Activated naive CD8-positive, alpha-beta T cell treated with anti-CD3 and anti-CD28 coated beads, Interleukin-2, amount 10 ng/mL, durations not matched to agents 7 days and 5 days (primary cell): ENCODE measurements at regions not wholly inside any gene's neighbourhood (a gene's known extent, or its start where the extent isn't known, plus 50 kb on each side); places are given as distances from the start of the nearest gene placed in this dataset.
"Not testable (repeated sequence)": the region's sequence is repeated elsewhere in the genome, so short reads cannot be mapped to it uniquely, and the experiment has no call there.

Experiments
- ATAC-seq: fragments of 150-1000 bp; cut with Tn5 transposase; one replicate; pipeline ENCODE4 v1.10.0; 2021; ENCODE audit warnings: low read depth, moderate library complexity
- POLR2A ChIA-PET: fragments of 350-600 bp; sonication (Branson Sonifier 250); formaldehyde crosslinking; loops from one replicate; lab custom pipeline; 2021; ENCODE audit warnings: antibody characterized with exemption; lab: Charles Lee
- DNase-seq: peaks from one replicate; pipeline ENCODE4 v3.0.0; 2021
- H3K27ac Mint-ChIP-seq: one replicate; pipeline ENCODE4 v1.8.0; 2022; ENCODE audit warnings: mild to moderate bottlenecking, mixed read lengths
- H3K27me3 Mint-ChIP-seq: one replicate; pipeline ENCODE4 v1.8.0; 2022; ENCODE audit warnings: mild to moderate bottlenecking, moderate library complexity, mixed read lengths
- H3K36me3 Mint-ChIP-seq: one replicate; pipeline ENCODE4 v1.8.0; 2021; ENCODE audit warnings: mild to moderate bottlenecking, mixed read lengths
- H3K4me1 Mint-ChIP-seq: one replicate; pipeline ENCODE4 v1.8.0; 2021; ENCODE audit warnings: mixed read lengths
- H3K4me3 Mint-ChIP-seq: one replicate; pipeline ENCODE4 v1.8.0; 2022; ENCODE audit warnings: mild to moderate bottlenecking, moderate library complexity, mixed read lengths
- H3K9me3 Mint-ChIP-seq: one replicate; pipeline ENCODE4 v1.8.0; 2021; ENCODE audit warnings: mixed read lengths

DNA sequence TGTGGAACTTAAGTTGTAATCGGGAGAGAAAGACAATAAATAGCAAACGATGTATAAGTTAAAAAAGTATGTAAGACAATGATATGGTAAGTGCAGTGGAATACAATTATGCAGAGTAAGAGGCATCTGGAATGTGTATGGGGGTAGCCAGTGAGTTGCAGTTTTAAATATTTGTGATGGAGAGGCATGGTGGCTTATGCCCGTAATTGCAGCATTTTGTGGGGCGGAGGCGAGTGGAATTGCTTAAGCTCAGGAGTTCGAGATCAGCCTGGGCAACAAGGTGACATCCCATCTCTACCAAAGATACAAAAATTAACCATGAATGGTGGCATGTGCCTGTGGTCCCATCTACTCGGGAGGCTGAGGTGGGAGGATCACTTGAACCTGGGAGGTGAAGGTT, 52.5 kb upstream of the WDFY3 start:
- Mint-ChIP-seq H3K27me3 (no peaks in the 10 kb centered on the region), H3K27ac (no peak overlapping the region), H3K9me3 (peaks cover 2% of the 10 kb centered on the region), H3K4me3 (no peak overlapping the region), H3K36me3 (no peaks in the 10 kb centered on the region), H3K4me1 (no peaks in the 10 kb centered on the region)
- POLR2A ChIA-PET: no interaction called here
- DNase-seq (no peak), ATAC-seq (no peak)

DNA sequence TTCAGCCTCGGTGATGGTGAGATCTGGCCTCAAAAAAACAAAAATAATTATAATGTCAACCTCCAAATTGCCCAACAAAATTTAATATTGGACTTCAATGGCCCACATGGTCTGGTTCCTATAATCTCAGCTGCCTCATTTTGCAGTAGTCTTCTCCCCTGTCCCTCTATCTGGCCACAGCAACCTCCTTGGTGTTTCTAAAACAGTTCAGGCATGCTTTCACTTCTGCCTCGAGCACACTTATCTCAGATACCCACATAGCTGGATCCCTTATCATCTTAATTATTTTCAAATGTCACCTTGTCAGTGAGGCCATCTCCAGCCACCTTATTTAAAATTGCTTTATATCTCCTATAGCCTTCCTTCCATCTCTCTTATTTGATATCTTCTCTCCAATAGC, 52.9 kb upstream of the WDFY3 start:
- no peak for ATAC-seq
- POLR2A ChIA-PET: no interaction called here
- Mint-ChIP-seq H3K9me3 (peaks cover 2% of the 10 kb centered on the region), H3K4me1 (no peaks in the 10 kb centered on the region), H3K27ac (no peak overlapping the region), H3K4me3 (no peak overlapping the region), H3K36me3 (no peaks in the 10 kb centered on the region), H3K27me3 (no peaks in the 10 kb centered on the region)
- DNase-seq: no peak

DNA sequence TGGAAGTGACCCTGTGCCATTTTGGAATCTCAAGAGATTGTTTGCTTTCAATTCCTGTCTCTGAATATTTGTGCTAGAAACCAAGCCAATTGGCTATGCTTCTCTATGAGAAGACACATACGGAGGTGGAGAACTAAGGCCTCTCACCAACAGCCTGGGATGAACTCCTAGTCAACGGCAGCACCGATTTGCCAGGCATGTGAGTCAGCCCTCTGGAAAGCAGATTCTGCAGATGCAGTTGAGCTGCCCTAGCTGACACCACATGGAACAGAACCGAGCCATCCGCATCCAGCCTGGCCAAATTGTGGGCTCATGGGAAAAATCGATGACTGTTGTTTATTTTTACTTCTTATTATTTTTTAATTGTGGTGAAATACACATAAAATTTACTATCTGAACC, 58.2 kb upstream of the WDFY3 start:
- Mint-ChIP-seq H3K9me3 (peaks cover 4% of the 10 kb centered on the region), H3K4me1 (no peaks in the 10 kb centered on the region), H3K27ac (no peak overlapping the region), H3K27me3 (no peaks in the 10 kb centered on the region), H3K36me3 (no peaks in the 10 kb centered on the region), H3K4me3 (no peak overlapping the region)
- no peak for ATAC-seq
- no peak for DNase-seq
- POLR2A ChIA-PET: no interaction called here

DNA sequence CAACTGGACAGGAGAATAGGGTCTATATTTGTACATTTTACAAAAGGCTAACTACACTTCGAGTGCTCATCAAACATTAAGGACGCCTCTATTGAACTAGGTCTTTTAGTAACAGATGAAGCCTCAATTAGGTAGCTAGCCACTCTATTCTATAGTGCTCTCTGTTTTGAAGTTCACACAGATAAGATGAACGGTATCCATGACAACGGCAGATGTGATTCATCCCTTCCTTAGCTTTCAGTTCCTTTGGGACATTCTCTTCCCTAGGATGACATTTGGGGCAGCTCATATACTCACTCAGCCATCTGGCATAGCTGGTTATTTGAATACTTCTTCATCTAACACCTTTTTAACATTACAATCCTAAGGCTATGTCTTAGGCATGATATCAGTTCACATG, 62.4 kb upstream of the WDFY3 start:
- peaks cover 5% of the 10 kb centered on the region for H3K9me3 Mint-ChIP-seq
- H3K27me3 Mint-ChIP-seq: no peaks in the 10 kb centered on the region
- DNase-seq (no peak), ATAC-seq (no peak)
- no peaks in the 10 kb centered on the region for H3K4me1 Mint-ChIP-seq
- no peak overlapping the region for H3K4me3 Mint-ChIP-seq
- no peaks in the 10 kb centered on the region for H3K36me3 Mint-ChIP-seq
- POLR2A ChIA-PET: no interaction called here
- no peak overlapping the region for H3K27ac Mint-ChIP-seq

DNA sequence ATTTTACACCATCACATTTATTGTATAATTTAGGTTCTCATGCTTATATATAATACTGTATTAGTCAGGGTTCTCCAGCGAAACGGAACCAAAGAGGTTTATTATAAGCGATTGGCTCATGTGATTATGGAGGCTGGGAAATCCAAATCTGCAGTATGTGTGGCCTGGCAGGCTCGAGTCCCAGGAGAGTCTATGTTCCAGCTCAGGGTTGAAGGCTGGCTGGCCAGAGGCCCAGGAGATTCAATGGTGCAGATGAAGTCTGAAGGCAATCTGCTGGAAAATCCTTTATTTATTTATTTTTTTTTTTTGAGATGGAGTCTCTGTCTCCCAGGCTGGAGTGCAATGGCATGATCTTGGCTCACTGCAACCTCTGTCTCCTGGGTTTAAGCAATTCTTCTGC, 63.0 kb upstream of the WDFY3 start:
- ATAC-seq (no peak), DNase-seq (no peak)
- no peaks in the 10 kb centered on the region for H3K4me1 Mint-ChIP-seq
- H3K4me3 Mint-ChIP-seq: no peak overlapping the region
- H3K27ac Mint-ChIP-seq: no peak overlapping the region
- POLR2A ChIA-PET: no interaction called here
- H3K9me3 Mint-ChIP-seq: peaks cover 9% of the 10 kb centered on the region
- no peaks in the 10 kb centered on the region for H3K36me3 Mint-ChIP-seq
- no peaks in the 10 kb centered on the region for H3K27me3 Mint-ChIP-seq

DNA sequence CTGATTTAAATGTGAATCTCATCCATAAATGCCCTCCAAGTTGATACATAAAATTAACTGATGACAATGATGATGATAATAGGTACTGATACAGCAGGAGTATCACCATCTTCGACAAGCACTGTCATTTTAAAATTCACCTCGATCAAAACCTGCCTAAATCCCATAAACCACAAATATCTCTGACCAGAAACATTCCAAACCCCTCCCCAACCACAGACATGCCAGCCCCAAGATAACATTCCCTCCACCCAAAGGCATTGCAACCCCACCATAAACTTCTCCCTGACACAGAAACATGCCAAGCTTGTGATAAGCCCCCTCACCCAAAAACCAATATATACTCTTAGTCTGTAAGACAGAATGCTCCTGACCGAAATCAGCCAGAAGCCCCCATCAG, 63.7 kb upstream of the WDFY3 start:
- DNase-seq (no peak), ATAC-seq (no peak)
- Mint-ChIP-seq H3K36me3 (no peaks in the 10 kb centered on the region), H3K27ac (no peak overlapping the region), H3K9me3 (peaks cover 9% of the 10 kb centered on the region), H3K27me3 (no peaks in the 10 kb centered on the region), H3K4me3 (no peak overlapping the region), H3K4me1 (no peaks in the 10 kb centered on the region)
- POLR2A ChIA-PET: no interaction called here

DNA sequence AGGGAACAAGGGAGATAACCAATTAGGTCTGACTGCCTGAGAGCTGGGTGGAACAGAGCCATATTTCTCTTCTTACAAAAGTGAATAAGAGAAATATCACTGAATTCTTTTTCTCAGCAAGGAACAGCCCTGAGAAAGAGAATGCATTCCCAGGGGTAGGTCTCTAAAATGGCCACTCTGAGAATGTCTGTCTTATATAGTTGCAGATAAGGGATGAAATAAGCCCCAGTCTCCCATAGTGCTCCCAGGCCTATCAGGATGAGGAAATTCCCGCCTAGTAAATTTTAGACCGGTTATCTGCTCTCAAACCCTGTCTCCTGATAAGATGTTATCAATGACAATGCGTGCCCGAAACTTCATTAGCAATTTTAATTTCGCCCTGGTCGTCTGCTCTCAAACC, 67.3 kb upstream of the WDFY3 start:
- H3K4me1 Mint-ChIP-seq, POLR2A ChIA-PET, H3K27ac Mint-ChIP-seq, DNase-seq, H3K4me3 Mint-ChIP-seq, ATAC-seq, H3K9me3 Mint-ChIP-seq, H3K27me3 Mint-ChIP-seq, H3K36me3 Mint-ChIP-seq: not testable (repeated sequence)

DNA sequence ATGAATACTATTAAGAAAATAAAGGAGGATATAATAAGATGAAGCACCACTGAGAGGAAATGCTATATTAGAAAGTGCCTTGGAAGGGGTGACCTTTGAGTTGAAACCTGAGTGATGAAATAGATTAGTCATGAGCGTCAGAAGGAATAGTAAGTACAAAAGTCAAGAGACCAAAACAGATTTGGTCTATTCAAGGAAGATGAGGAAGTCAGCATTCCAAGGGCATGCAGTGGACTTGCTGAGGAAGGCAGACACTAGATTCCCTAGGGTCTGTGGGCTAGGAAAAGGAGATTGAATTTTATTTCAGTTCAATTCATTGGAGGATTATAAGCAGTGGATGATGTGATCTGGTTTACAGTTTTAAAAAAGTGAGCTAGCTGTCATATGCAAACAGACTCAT, 73.0 kb upstream of the WDFY3 start:
- ATAC-seq (no peak), DNase-seq (no peak)
- Mint-ChIP-seq H3K27ac (no peak overlapping the region), H3K4me1 (no peaks in the 10 kb centered on the region), H3K9me3 (no peaks in the 10 kb centered on the region), H3K4me3 (no peak overlapping the region), H3K36me3 (no peaks in the 10 kb centered on the region), H3K27me3 (no peaks in the 10 kb centered on the region)
- POLR2A ChIA-PET: no interaction called here

DNA sequence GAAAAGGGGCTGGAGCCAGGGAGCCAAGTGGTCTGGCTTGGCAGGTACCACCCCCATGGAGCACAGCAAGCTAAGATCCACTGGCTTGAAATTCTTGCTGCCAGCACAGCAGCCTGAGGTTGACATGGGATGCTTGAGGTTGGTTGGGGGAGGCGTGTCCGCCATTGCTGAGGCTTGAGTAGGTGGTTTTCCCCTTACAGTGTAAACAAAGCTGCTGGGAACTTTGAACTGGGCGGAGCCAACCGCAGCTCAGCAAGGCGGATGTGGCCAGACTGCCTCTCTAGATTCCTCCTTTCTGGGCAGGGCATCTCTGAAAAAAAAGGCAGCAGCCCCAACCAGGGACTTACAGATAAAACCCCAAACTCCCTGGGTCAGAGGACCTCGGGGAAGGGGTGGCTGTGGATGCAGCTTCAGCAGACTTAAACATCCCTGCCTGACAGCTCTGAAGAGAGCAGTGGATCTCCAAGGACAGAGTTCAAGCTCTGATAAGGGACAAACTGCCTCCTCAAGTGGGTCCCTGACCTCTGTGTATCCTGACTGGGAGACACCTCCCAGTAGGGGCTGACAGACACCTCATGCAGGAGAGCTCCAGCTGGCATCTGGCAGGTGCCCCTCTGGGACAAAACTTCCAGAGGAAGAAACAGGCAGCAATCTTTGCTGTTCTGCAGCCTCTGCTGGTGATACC, 77.5 kb upstream of the WDFY3 start:
- H3K27me3 Mint-ChIP-seq, H3K4me3 Mint-ChIP-seq, DNase-seq, H3K9me3 Mint-ChIP-seq, H3K36me3 Mint-ChIP-seq, H3K4me1 Mint-ChIP-seq, ATAC-seq, POLR2A ChIA-PET, H3K27ac Mint-ChIP-seq: not testable (repeated sequence)

DNA sequence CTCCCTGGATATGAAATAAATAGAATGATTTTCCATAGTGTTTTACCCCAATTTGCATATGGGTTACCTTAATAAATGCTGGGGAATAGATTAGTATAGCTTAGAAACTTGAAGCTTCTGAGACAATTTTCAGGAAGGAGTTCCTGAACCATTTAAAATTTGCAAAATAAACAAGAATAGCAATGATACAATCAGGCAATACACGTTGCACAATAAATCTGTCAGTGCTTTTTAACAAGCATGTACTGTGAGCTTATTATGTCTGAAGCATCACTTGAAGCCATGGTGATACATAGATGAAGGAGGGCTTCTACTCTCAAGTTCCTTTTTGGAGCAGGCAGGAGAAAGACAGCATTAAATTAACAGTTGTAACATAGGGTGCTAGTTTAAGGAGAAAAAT, 84.2 kb upstream of the WDFY3 start:
- DNase-seq (no peak), ATAC-seq (no peak)
- H3K27ac Mint-ChIP-seq: no peak overlapping the region
- no peaks in the 10 kb centered on the region for H3K4me1 Mint-ChIP-seq
- no peaks in the 10 kb centered on the region for H3K36me3 Mint-ChIP-seq
- H3K9me3 Mint-ChIP-seq: no peaks in the 10 kb centered on the region
- no peaks in the 10 kb centered on the region for H3K27me3 Mint-ChIP-seq
- no peak overlapping the region for H3K4me3 Mint-ChIP-seq
- POLR2A ChIA-PET: no interaction called here

DNA sequence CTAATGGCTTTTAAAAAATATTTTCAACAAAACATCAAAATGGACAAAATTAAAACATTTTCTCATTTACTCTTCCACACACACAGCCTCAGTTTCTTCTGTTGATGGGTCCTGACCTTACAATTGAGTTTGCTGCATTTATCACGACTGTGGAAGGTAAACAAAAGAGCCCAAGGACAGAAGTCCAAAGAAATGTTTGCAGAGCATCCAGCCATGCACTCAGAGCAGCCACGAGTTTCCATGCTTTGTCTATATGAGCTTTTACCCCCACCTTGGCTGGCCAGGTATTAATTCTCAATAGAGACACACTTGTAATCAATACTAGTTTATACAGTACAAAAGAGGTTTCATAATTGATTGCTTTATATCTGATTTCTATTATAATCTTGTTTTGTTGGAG, 85.0 kb upstream of the WDFY3 start:
- no peak for DNase-seq
- no peak for ATAC-seq
- POLR2A ChIA-PET: no interaction called here
- H3K27ac Mint-ChIP-seq: no peak overlapping the region
- H3K27me3 Mint-ChIP-seq: no peaks in the 10 kb centered on the region
- no peaks in the 10 kb centered on the region for H3K4me1 Mint-ChIP-seq
- H3K9me3 Mint-ChIP-seq: no peaks in the 10 kb centered on the region
- no peak overlapping the region for H3K4me3 Mint-ChIP-seq
- H3K36me3 Mint-ChIP-seq: no peaks in the 10 kb centered on the region

DNA sequence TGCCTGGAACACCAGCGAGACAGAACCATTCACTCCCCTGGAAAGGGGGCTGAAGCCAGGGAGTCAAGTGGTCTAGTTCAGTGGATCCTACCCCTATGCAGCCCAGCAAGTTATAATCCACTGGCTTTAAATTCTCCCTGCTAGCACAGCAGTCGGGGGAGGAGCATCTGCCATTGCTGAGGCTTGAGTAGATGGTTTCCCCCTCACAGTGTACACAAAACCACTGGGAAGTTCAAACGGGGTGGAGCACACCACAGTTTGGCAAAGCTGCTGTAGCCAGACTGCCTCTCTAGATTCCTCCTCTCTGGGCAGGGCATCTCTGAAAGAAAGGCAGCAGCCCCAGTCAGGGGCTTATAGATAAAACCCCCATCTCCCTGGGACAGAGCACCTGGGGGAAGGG, 88.4 kb upstream of the WDFY3 start:
- H3K4me3 Mint-ChIP-seq, DNase-seq, H3K27ac Mint-ChIP-seq, H3K4me1 Mint-ChIP-seq, H3K36me3 Mint-ChIP-seq, H3K9me3 Mint-ChIP-seq, ATAC-seq, POLR2A ChIA-PET, H3K27me3 Mint-ChIP-seq: not testable (repeated sequence)

DNA sequence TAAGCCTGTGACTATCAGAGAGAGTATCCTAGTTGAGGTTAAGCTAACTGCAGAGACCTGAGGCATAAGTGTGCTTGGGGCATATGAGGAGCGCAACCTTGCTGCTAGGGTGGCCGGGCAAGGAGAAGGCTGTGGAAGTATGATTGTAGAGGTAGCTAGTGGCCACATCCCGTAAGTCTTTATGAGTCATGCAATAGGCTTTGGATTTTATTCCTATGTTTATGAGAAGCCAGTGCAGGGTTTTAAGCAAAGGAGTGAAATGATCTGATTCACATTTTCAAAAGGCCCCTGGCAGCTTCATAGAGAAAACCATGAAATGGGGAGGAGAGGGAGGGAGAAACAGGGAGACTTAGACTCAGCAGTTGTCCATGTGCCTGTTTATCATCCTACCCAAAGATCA, 92.1 kb upstream of the WDFY3 start:
- H3K27me3 Mint-ChIP-seq: no peaks in the 10 kb centered on the region
- no peak for ATAC-seq

DNA sequence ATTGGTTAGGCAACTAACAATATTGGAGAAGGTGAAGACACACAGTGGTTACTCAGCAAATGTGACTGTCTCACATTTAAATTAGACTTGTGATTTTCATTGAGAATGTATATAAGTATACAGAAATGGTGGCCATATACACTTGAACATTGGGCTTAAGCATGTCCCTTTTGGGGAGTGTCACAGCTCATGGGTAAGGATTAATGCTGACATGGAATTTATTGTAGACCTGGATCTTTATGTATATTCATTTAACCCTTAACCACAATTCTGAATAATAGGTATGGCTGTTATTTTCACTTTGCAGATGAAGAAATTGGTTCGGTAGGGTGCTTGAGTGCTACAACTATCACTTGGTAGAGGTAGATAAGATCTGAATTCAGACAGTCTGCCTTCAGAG, 95.5 kb upstream of the WDFY3 start:
- DNase-seq: no peak
- Mint-ChIP-seq H3K27ac (no peak overlapping the region), H3K4me3 (no peak overlapping the region), H3K27me3 (peaks cover 2% of the 10 kb centered on the region), H3K4me1 (no peaks in the 10 kb centered on the region), H3K9me3 (no peaks in the 10 kb centered on the region), H3K36me3 (no peaks in the 10 kb centered on the region)
- POLR2A ChIA-PET: no interaction called here
- ATAC-seq: no peak

More for the DNA sequence above, 92.1 kb upstream of the WDFY3 start:
- Mint-ChIP-seq H3K27ac (no peak overlapping the region), H3K9me3 (no peaks in the 10 kb centered on the region), H3K4me3 (no peak overlapping the region), H3K36me3 (no peaks in the 10 kb centered on the region), H3K4me1 (no peaks in the 10 kb centered on the region)
- POLR2A ChIA-PET: no interaction called here
- no peak for DNase-seq

DNA sequence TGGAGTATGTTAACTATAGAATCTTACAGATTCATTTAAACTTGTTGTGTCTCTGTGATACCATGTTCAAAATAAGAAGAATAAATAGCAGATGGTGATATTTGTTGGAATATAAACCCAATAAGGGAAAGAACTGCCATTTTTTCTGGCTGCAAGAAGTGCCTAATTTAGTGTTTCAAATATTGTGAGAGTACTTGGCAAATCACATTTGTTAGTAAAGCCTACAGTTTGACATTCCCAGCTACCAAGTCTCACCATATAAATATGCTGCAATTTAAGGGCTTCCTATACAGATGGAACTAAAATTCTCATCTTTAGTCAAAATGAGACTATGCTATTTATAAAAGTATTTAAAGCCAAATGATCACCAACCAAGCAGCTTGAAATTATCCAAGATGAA, 96.0 kb upstream of the WDFY3 start:
- ATAC-seq: no peak
- no peak for DNase-seq
- H3K4me1 Mint-ChIP-seq: no peaks in the 10 kb centered on the region
- no peaks in the 10 kb centered on the region for H3K36me3 Mint-ChIP-seq
- no peak overlapping the region for H3K4me3 Mint-ChIP-seq
- no peak overlapping the region for H3K27ac Mint-ChIP-seq
- no peaks in the 10 kb centered on the region for H3K9me3 Mint-ChIP-seq
- POLR2A ChIA-PET: no interaction called here
- peaks cover 2% of the 10 kb centered on the region for H3K27me3 Mint-ChIP-seq
